ENCODE measurements at regions not wholly inside any gene's neighbourhood (a gene's known extent, or its start where the extent isn't known, plus 50 kb on each side); places are given as distances from the start of the nearest gene placed in this dataset.

- no peaks in the 10 kb centered on the region for H3K4me1 ChIP-seq (ENCODE audit: control insufficient read depth, insufficient read depth, low read length)
- H3K36me3 ChIP-seq (ENCODE audit: control insufficient read depth in 2 of 2, insufficient read depth in 2 of 2, low read length in 2 of 2) = no peaks in the 10 kb centered on the region
- no peaks in the 10 kb centered on the region for H3K9me3 ChIP-seq (ENCODE audit: control insufficient read depth in 2 of 2, low read length in 2 of 2)
- no peak overlapping the region for H3K27ac ChIP-seq (ENCODE audit: low read length)
- H3K27me3 ChIP-seq (ENCODE audit: control insufficient read depth in 1 of 2, insufficient read depth in 2 of 2, low read length in 2 of 2) = no peaks in the 10 kb centered on the region
- H3K9ac ChIP-seq (ENCODE audit: low read length in 2 of 2) = no peak overlapping the region
- no peak overlapping the region for H3K4me3 ChIP-seq (ENCODE audit: low read length in 2 of 2)
Measured at GRCh38 chr2:7916670-7917069, 765.2 kb upstream of the ID2 start.

- no peaks in the 10 kb centered on the region for H3K4me1 ChIP-seq (ENCODE audit: control insufficient read depth, insufficient read depth, low read length)
- peaks cover 0 to 6% of the 10 kb centered on the region in 2 donors for H3K9me3 ChIP-seq (ENCODE audit: control insufficient read depth in 2 of 2, low read length in 2 of 2)
- H3K9ac ChIP-seq (ENCODE audit: low read length in 2 of 2) = no peak overlapping the region
- no peaks in the 10 kb centered on the region for H3K27me3 ChIP-seq (ENCODE audit: control insufficient read depth in 1 of 2, insufficient read depth in 2 of 2, low read length in 2 of 2)
- no peaks in the 10 kb centered on the region for H3K36me3 ChIP-seq (ENCODE audit: control insufficient read depth in 2 of 2, insufficient read depth in 2 of 2, low read length in 2 of 2)
- no peak overlapping the region for H3K4me3 ChIP-seq (ENCODE audit: low read length in 2 of 2)
- no peak overlapping the region for H3K27ac ChIP-seq (ENCODE audit: low read length)
Measured at GRCh38 chr2:7919510-7919909, 762.3 kb upstream of the ID2 start.

- Histone ChIP-seq H3K4me3 (ENCODE audit: low read length in 2 of 2) (no peak overlapping the region), H3K36me3 (ENCODE audit: control insufficient read depth in 2 of 2, insufficient read depth in 2 of 2, low read length in 2 of 2) (no peaks in the 10 kb centered on the region)
Measured at GRCh38 chr2:7924023-7924762, 757.7 kb upstream of the ID2 start.

GRCh38 chr2:7925506-7925905 is 756.4 kb upstream of the ID2 start:
- no peak overlapping the region for H3K27ac ChIP-seq (ENCODE audit: low read length)

More at GRCh38 chr2:7924023-7924762, 757.7 kb upstream of the ID2 start:
- Histone ChIP-seq H3K27me3 (ENCODE audit: control insufficient read depth in 1 of 2, insufficient read depth in 2 of 2, low read length in 2 of 2) (no peaks in the 10 kb centered on the region), H3K9ac (ENCODE audit: low read length in 2 of 2) (no peak overlapping the region), H3K4me1 (ENCODE audit: control insufficient read depth, insufficient read depth, low read length) (no peaks in the 10 kb centered on the region), H3K27ac (ENCODE audit: low read length) (no peak overlapping the region), H3K9me3 (ENCODE audit: control insufficient read depth in 2 of 2, low read length in 2 of 2) (peaks cover 0 to 6% of the 10 kb centered on the region in 2 donors)

GRCh38 chr2:7927691-7928090 is 754.2 kb upstream of the ID2 start:
- Histone ChIP-seq H3K9ac (ENCODE audit: low read length in 2 of 2) (no peak overlapping the region), H3K27me3 (ENCODE audit: control insufficient read depth in 1 of 2, insufficient read depth in 2 of 2, low read length in 2 of 2) (no peaks in the 10 kb centered on the region), H3K9me3 (ENCODE audit: control insufficient read depth in 2 of 2, low read length in 2 of 2) (peaks cover 0 to 6% of the 10 kb centered on the region in 2 donors), H3K4me3 (ENCODE audit: low read length in 2 of 2) (no peak overlapping the region), H3K4me1 (ENCODE audit: control insufficient read depth, insufficient read depth, low read length) (peaks cover 3% of the 10 kb centered on the region), H3K27ac (ENCODE audit: low read length) (no peak overlapping the region), H3K36me3 (ENCODE audit: control insufficient read depth in 2 of 2, insufficient read depth in 2 of 2, low read length in 2 of 2) (no peaks in the 10 kb centered on the region)

More at GRCh38 chr2:7925506-7925905, 756.4 kb upstream of the ID2 start:
- no peaks in the 10 kb centered on the region for H3K27me3 ChIP-seq (ENCODE audit: control insufficient read depth in 1 of 2, insufficient read depth in 2 of 2, low read length in 2 of 2)
- H3K9ac ChIP-seq (ENCODE audit: low read length in 2 of 2) = no peak overlapping the region
- no peak overlapping the region for H3K4me3 ChIP-seq (ENCODE audit: low read length in 2 of 2)
- H3K36me3 ChIP-seq (ENCODE audit: control insufficient read depth in 2 of 2, insufficient read depth in 2 of 2, low read length in 2 of 2) = no peaks in the 10 kb centered on the region
- H3K9me3 ChIP-seq (ENCODE audit: control insufficient read depth in 2 of 2, low read length in 2 of 2) = peaks cover 0 to 6% of the 10 kb centered on the region in 2 donors
- H3K4me1 ChIP-seq (ENCODE audit: control insufficient read depth, insufficient read depth, low read length) = no peaks in the 10 kb centered on the region

- no peak overlapping the region for H3K27ac ChIP-seq (ENCODE audit: low read length)
- H3K9me3 ChIP-seq (ENCODE audit: control insufficient read depth in 2 of 2, low read length in 2 of 2) = no peaks in the 10 kb centered on the region
- no peaks in the 10 kb centered on the region for H3K27me3 ChIP-seq (ENCODE audit: control insufficient read depth in 1 of 2, insufficient read depth in 2 of 2, low read length in 2 of 2)
- no peak overlapping the region for H3K4me3 ChIP-seq (ENCODE audit: low read length in 2 of 2)
- H3K4me1 ChIP-seq (ENCODE audit: control insufficient read depth, insufficient read depth, low read length) = peaks cover 3% of the 10 kb centered on the region
- no peaks in the 10 kb centered on the region for H3K36me3 ChIP-seq (ENCODE audit: control insufficient read depth in 2 of 2, insufficient read depth in 2 of 2, low read length in 2 of 2)
- no peak overlapping the region for H3K9ac ChIP-seq (ENCODE audit: low read length in 2 of 2)
Measured at GRCh38 chr2:7929281-7929680, 752.6 kb upstream of the ID2 start.

GRCh38 chr2:7930800-7931635 is 750.8 kb upstream of the ID2 start:
- peak overlapping the region; percentile 24 for H3K27ac ChIP-seq (ENCODE audit: low read length)
- no peak overlapping the region for H3K9ac ChIP-seq (ENCODE audit: low read length in 2 of 2)
- H3K9me3 ChIP-seq (ENCODE audit: control insufficient read depth in 2 of 2, low read length in 2 of 2) = no peaks in the 10 kb centered on the region
- H3K36me3 ChIP-seq (ENCODE audit: control insufficient read depth in 2 of 2, insufficient read depth in 2 of 2, low read length in 2 of 2) = no peaks in the 10 kb centered on the region
- H3K4me3 ChIP-seq (ENCODE audit: low read length in 2 of 2) = no peak overlapping the region
- peaks cover 3% of the 10 kb centered on the region for H3K4me1 ChIP-seq (ENCODE audit: control insufficient read depth, insufficient read depth, low read length)
- no peaks in the 10 kb centered on the region for H3K27me3 ChIP-seq (ENCODE audit: control insufficient read depth in 1 of 2, insufficient read depth in 2 of 2, low read length in 2 of 2)

- Histone ChIP-seq H3K36me3 (ENCODE audit: control insufficient read depth in 2 of 2, insufficient read depth in 2 of 2, low read length in 2 of 2) (no peaks in the 10 kb centered on the region), H3K9ac (ENCODE audit: low read length in 2 of 2) (no peak overlapping the region), H3K9me3 (ENCODE audit: control insufficient read depth in 2 of 2, low read length in 2 of 2) (no peaks in the 10 kb centered on the region), H3K4me1 (ENCODE audit: control insufficient read depth, insufficient read depth, low read length) (peaks cover 3% of the 10 kb centered on the region), H3K27me3 (ENCODE audit: control insufficient read depth in 1 of 2, insufficient read depth in 2 of 2, low read length in 2 of 2) (no peaks in the 10 kb centered on the region), H3K4me3 (ENCODE audit: low read length in 2 of 2) (no peak overlapping the region), H3K27ac (ENCODE audit: low read length) (no peak overlapping the region)
Measured at GRCh38 chr2:7931808-7932207, 750.0 kb upstream of the ID2 start.

GRCh38 chr2:7933672-7934071 is 748.2 kb upstream of the ID2 start:
- Histone ChIP-seq H3K4me3 (ENCODE audit: low read length in 2 of 2) (no peak overlapping the region), H3K9me3 (ENCODE audit: control insufficient read depth in 2 of 2, low read length in 2 of 2) (no peaks in the 10 kb centered on the region), H3K4me1 (ENCODE audit: control insufficient read depth, insufficient read depth, low read length) (peaks cover 3% of the 10 kb centered on the region), H3K27me3 (ENCODE audit: control insufficient read depth in 1 of 2, insufficient read depth in 2 of 2, low read length in 2 of 2) (no peaks in the 10 kb centered on the region), H3K27ac (ENCODE audit: low read length) (no peak overlapping the region), H3K36me3 (ENCODE audit: control insufficient read depth in 2 of 2, insufficient read depth in 2 of 2, low read length in 2 of 2) (no peaks in the 10 kb centered on the region), H3K9ac (ENCODE audit: low read length in 2 of 2) (no peak overlapping the region)

GRCh38 chr2:7934476-7934875 is 747.4 kb upstream of the ID2 start:
- Histone ChIP-seq H3K36me3 (ENCODE audit: control insufficient read depth in 2 of 2, insufficient read depth in 2 of 2, low read length in 2 of 2) (no peaks in the 10 kb centered on the region), H3K27ac (ENCODE audit: low read length) (no peak overlapping the region), H3K4me1 (ENCODE audit: control insufficient read depth, insufficient read depth, low read length) (peaks cover 3% of the 10 kb centered on the region), H3K27me3 (ENCODE audit: control insufficient read depth in 1 of 2, insufficient read depth in 2 of 2, low read length in 2 of 2) (no peaks in the 10 kb centered on the region), H3K9me3 (ENCODE audit: control insufficient read depth in 2 of 2, low read length in 2 of 2) (no peaks in the 10 kb centered on the region), H3K9ac (ENCODE audit: low read length in 2 of 2) (no peak overlapping the region), H3K4me3 (ENCODE audit: low read length in 2 of 2) (no peak overlapping the region)

- H3K36me3 ChIP-seq (ENCODE audit: control insufficient read depth in 2 of 2, insufficient read depth in 2 of 2, low read length in 2 of 2) = no peaks in the 10 kb centered on the region
- no peaks in the 10 kb centered on the region for H3K9me3 ChIP-seq (ENCODE audit: control insufficient read depth in 2 of 2, low read length in 2 of 2)
- H3K9ac ChIP-seq (ENCODE audit: low read length in 2 of 2) = no peak overlapping the region
- H3K27ac ChIP-seq (ENCODE audit: low read length) = no peak overlapping the region
- H3K4me3 ChIP-seq (ENCODE audit: low read length in 2 of 2) = no peak overlapping the region
- no peaks in the 10 kb centered on the region for H3K27me3 ChIP-seq (ENCODE audit: control insufficient read depth in 1 of 2, insufficient read depth in 2 of 2, low read length in 2 of 2)
- H3K4me1 ChIP-seq (ENCODE audit: control insufficient read depth, insufficient read depth, low read length) = no peaks in the 10 kb centered on the region
Measured at GRCh38 chr2:7937082-7937481, 744.8 kb upstream of the ID2 start.

Measured in stomach smooth muscle (tissue), 2 donors.